K562 (cell line): ENCODE measurements at regions not wholly inside any gene's neighbourhood (a gene's known extent, or its start where the extent isn't known, plus 50 kb on each side); places are given as distances from the start of the nearest gene placed in this dataset.

Experiments used
- CHAMP1 ChIP-seq: fragments of 450-650 bp; IDR thresholded peaks from 2 replicates; pipeline ENCODE4 v1.6.1; 2016; ENCODE audit warnings: mild to moderate bottlenecking
- EHMT2 ChIP-seq: fragments of 450-650 bp; IDR thresholded peaks from 2 replicates; pipeline ENCODE4 v1.6.1; 2018; ENCODE audit warnings: antibody characterized with exemption
- FOSL1 ChIP-seq: fragments of 200-800 bp; sonication (Bioruptor generic); conservative IDR thresholded peaks from 2 replicates; pipeline ENCODE4 v1.6.1; 2016; ENCODE audit warnings: missing genetic modification characterization, missing compliant biosample characterization
- HNRNPL ChIP-seq: fragments of 200-400 bp; formaldehyde crosslinking; IDR thresholded peaks from 2 replicates; pipeline ENCODE4 v1.6.1; 2017; ENCODE audit warnings: low read depth, mild to moderate bottlenecking, low read length
- LARP7 ChIP-seq: fragments of 450-650 bp; IDR thresholded peaks from 2 replicates; pipeline ENCODE4 v1.6.1; 2016
- POLR3A ChIP-seq: IDR thresholded peaks from 2 replicates; pipeline ENCODE4 v1.6.1; 2011; ENCODE audit warnings: borderline replicate concordance, mild to moderate bottlenecking, moderate library complexity; ENCODE audit not compliant: insufficient read length, insufficient read depth; ENCODE audit errors: extremely low read depth
- RNF219 ChIP-seq: fragments of 250-450 bp; sonication (Bioruptor Pico); IDR thresholded peaks from 2 replicates; pipeline ENCODE4 v1.5.0; 2022; ENCODE audit warnings: mild to moderate bottlenecking
- TAF7 ChIP-seq: fragments of 450-650 bp; IDR thresholded peaks from 2 replicates; pipeline ENCODE4 v1.6.1; 2016; ENCODE audit warnings: missing genetic modification characterization, missing compliant biosample characterization
- ZKSCAN8 ChIP-seq: fragments of 200-800 bp; sonication (Bioruptor generic); IDR thresholded peaks from 2 replicates; pipeline ENCODE4 v1.6.1; 2016; ENCODE audit warnings: missing genetic modification characterization, missing compliant biosample characterization
- ZZZ3 ChIP-seq: fragments of 450-650 bp; IDR thresholded peaks from 2 replicates; pipeline ENCODE4 v1.6.1; 2016; ENCODE audit warnings: antibody characterized with exemption, mild to moderate bottlenecking, moderate library complexity

GRCh38 chr3:177611752-177612334, 414.6 kb upstream of the TBL1XR1 start (continued):
- TF ChIP-seq RNF219 (no peak), TAF7 (tag) (no peak), HNRNPL (no peak), EHMT2 (no peak), ZZZ3 (no peak), ZKSCAN8 (CRISPR knock-in tag) (no peak), CHAMP1 (no peak), POLR3A (no peak), LARP7 (no peak), FOSL1 (no peak)
